OCI-LY3 (cell line): ENCODE measurements at regions not wholly inside any gene's neighbourhood (a gene's known extent, or its start where the extent isn't known, plus 50 kb on each side); places are given as distances from the start of the nearest gene placed in this dataset.
A peak's percentile ranks its signal among the peaks of the same experiment; 100 is the strongest.

Experiments
- H2AFZ ChIP-seq: fragments of 200-600, 300-600 bp; shearing (Covaris generic); 2 replicates; pipeline ENCODE4 v1.6.0; 2014; ENCODE audit warnings: antibody characterized with exemption, low read depth, low read length
- H3K27ac ChIP-seq: fragments of 200-600, 300-600 bp; sonication (generic); 2 replicates; pipeline ENCODE4 v1.5.1; 2014; ENCODE audit warnings: mild to moderate bottlenecking, low read length, moderate library complexity, mixed read lengths
- H3K27me3 ChIP-seq: fragments of 200-600, 300-600 bp; sonication (generic); 2 replicates; pipeline ENCODE4 v1.6.1; 2014; ENCODE audit warnings: low read depth, low read length, mixed read lengths
- H3K36me3 ChIP-seq: fragments of 200-600, 300-600 bp; sonication (generic); replicated peaks from 2 replicates; pipeline ENCODE3; 2014; ENCODE audit warnings: low read depth, low read length, mixed read lengths
- H3K4me1 ChIP-seq: fragments of 300-600, 200-600 bp; sonication (generic); 2 replicates; pipeline ENCODE4 v1.6.1; 2014; ENCODE audit warnings: low read length, mixed read lengths
- H3K4me2 ChIP-seq: fragments of 200-600, 300-600 bp; sonication (generic); 2 replicates; pipeline ENCODE4 v1.6.1; 2014; ENCODE audit warnings: low read length, mixed read lengths
- H3K4me3 ChIP-seq: fragments of 300-600, 200-600 bp; sonication (generic); 2 replicates; pipeline ENCODE4 v1.5.1; 2014; ENCODE audit warnings: antibody characterized with exemption, mild to moderate bottlenecking, low read length, moderate library complexity
- H3K79me2 ChIP-seq: fragments of 300-600, 200-600 bp; shearing (Covaris generic); 2 replicates; pipeline ENCODE4 v1.6.1; 2014; ENCODE audit warnings: mild to moderate bottlenecking, low read length, mixed read lengths
- H3K9ac ChIP-seq: fragments of 300-600, 200-600 bp; shearing (Covaris generic); 2 replicates; pipeline ENCODE4 v1.6.0; 2014; ENCODE audit warnings: mild to moderate bottlenecking, low read length, moderate library complexity
- H3K9me3 ChIP-seq: fragments of 200-600, 300-600 bp; shearing (Covaris generic); 2 replicates; pipeline ENCODE4 v1.6.1; 2014; ENCODE audit warnings: low read length, mixed read lengths; ENCODE audit not compliant: insufficient read depth
- H4K20me1 ChIP-seq: fragments of 200-600, 300-600 bp; sonication (generic); 2 replicates; pipeline ENCODE4 v1.6.1; 2016; ENCODE audit warnings: low read length, mixed read lengths; ENCODE audit not compliant: insufficient read depth
- CTCF ChIP-seq: fragments of 200-600, 300-600 bp; sonication (generic); IDR thresholded peaks from 2 replicates; pipeline ENCODE4 v1.5.1; 2014; ENCODE audit warnings: antibody characterized with exemption, low read length, low read depth
- EZH2phosphoT487 ChIP-seq: fragments of 200-600 bp; shearing (Covaris generic); IDR thresholded peaks from 2 replicates; pipeline ENCODE4 v1.6.1; 2018; ENCODE audit warnings: antibody characterized with exemption, mixed run types, low read depth

DNA sequence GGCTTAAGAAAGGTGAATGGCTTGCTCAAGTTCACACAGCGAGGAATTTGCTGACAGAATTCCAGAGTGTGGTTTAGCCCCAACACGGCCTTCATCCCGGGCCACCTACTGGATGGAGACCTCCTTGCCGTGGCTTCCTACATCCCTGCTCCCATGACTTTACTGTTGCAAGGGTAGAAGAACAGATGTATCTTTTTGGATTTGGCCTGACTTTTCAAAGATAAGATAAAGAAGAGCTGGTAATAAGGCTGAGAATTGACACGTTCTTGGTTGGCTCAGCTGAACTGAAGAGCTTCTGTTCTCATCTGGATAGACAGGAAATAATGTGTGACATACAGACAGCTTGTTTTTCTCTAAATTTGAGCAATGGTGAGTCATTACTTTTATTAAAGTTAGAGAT, 113.1 kb downstream of the KLF5 start:
- no peaks in the 10 kb centered on the region for H3K27me3 ChIP-seq
- no peaks in the 10 kb centered on the region; the same call in 1 of the 2 replicates for H3K4me1 ChIP-seq
- no peaks in the 10 kb centered on the region for H3K9me3 ChIP-seq
- H3K36me3 ChIP-seq = no peaks in the 10 kb centered on the region
- no peaks in the 10 kb centered on the region for H4K20me1 ChIP-seq
- H3K4me3 ChIP-seq = no peak overlapping the region
- no peak overlapping the region for H3K9ac ChIP-seq
- no peak overlapping the region for H3K27ac ChIP-seq
- no peak overlapping the region for H3K4me2 ChIP-seq
- TF ChIP-seq CTCF (no peak), EZH2phosphoT487 (no peak)
- H3K79me2 ChIP-seq = no peaks in the 10 kb centered on the region
- no peak overlapping the region for H2AFZ ChIP-seq

DNA sequence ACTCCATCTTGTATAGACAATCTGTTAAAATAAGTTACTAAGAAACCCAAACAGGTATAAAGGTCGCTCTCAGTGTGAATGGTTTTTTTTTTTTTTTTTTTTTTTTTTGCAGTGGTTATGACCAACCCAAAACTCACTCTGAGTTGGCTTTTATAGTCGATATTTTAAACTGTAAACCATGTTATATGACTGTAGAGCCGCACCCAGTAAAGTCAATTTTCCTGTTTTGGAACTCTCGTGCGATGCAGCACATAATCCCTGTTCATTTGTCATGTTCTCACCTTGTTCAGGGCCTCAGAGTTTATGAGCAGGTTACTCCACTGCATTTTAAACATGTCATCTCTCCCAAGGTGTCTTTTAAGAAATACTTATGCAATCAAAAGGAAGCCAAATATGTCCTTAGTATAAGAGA, 112.5 kb downstream of the KLF5 start:
- no peak overlapping the region for H3K4me3 ChIP-seq
- H3K79me2 ChIP-seq = no peaks in the 10 kb centered on the region
- H4K20me1 ChIP-seq = no peaks in the 10 kb centered on the region
- no peak overlapping the region for H3K27ac ChIP-seq
- no peak overlapping the region for H3K4me2 ChIP-seq
- no peaks in the 10 kb centered on the region; the same call in 1 of the 2 replicates for H3K4me1 ChIP-seq
- no peaks in the 10 kb centered on the region for H3K27me3 ChIP-seq
- H3K36me3 ChIP-seq = no peaks in the 10 kb centered on the region
- H3K9ac ChIP-seq = no peak overlapping the region
- TF ChIP-seq CTCF (no peak), EZH2phosphoT487 (no peak)
- H3K9me3 ChIP-seq = no peaks in the 10 kb centered on the region
- H2AFZ ChIP-seq = no peak overlapping the region

DNA sequence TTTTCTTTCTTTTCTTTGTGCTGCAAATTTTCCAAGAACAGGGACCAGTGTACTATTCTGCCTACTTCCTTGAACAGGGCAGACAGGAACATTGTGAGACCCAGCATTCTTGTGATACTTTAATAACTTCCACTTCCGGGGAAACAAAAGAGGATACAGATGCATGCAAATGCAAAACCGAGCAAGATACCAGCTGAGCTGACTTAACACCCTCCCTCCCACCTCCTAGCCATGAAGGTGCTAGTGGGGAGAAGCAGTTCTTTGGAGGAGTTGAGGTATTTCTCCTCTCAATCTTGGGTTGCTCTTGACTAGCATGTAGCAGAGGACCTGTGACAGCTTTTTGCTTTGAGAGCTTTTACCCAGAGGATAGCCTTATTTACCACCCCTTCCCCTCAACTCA, 111.2 kb downstream of the KLF5 start:
- Histone ChIP-seq H2AFZ (peak overlapping the region; percentile 76; the same call in 1 of the 2 replicates), H3K4me2 (no peak overlapping the region), H3K36me3 (no peaks in the 10 kb centered on the region), H3K27me3 (no peaks in the 10 kb centered on the region), H3K4me3 (no peak overlapping the region), H3K9ac (no peak overlapping the region), H3K79me2 (no peaks in the 10 kb centered on the region), H3K9me3 (no peaks in the 10 kb centered on the region), H3K27ac (no peak overlapping the region), H3K4me1 (no peaks in the 10 kb centered on the region; the same call in 1 of the 2 replicates), H4K20me1 (no peaks in the 10 kb centered on the region)
- no peak for TF ChIP-seq EZH2phosphoT487
- no peak for TF ChIP-seq CTCF

- Histone ChIP-seq H3K4me1 (no peaks in the 10 kb centered on the region; the same call in 1 of the 2 replicates), H3K9ac (no peak overlapping the region), H3K27me3 (no peaks in the 10 kb centered on the region), H3K4me2 (no peak overlapping the region), H3K27ac (no peak overlapping the region), H3K79me2 (no peaks in the 10 kb centered on the region), H3K4me3 (no peak overlapping the region), H3K36me3 (no peaks in the 10 kb centered on the region), H2AFZ (no peak overlapping the region), H3K9me3 (no peaks in the 10 kb centered on the region), H4K20me1 (no peaks in the 10 kb centered on the region)
- TF ChIP-seq CTCF (no peak), EZH2phosphoT487 (no peak)
These were observed 110.2 kb downstream of the KLF5 start for GRCh38 chr13:73168953-73169401.
